HEK293T (cell line): ENCODE measurements at regions not wholly inside any gene's neighbourhood (a gene's known extent, or its start where the extent isn't known, plus 50 kb on each side); places are given as distances from the start of the nearest gene placed in this dataset.

Source experiments
- ARNT ChIP-seq: fragments of 450-650 bp; IDR thresholded peaks from 2 replicates; pipeline ENCODE4 v1.6.1; 2017; ENCODE audit warnings: mild to moderate bottlenecking
- FOXM1 ChIP-seq: fragments of 450-650 bp; IDR thresholded peaks from 2 replicates; pipeline ENCODE4 v1.6.1; 2017; ENCODE audit warnings: mild to moderate bottlenecking, borderline replicate concordance
- HDGF ChIP-seq: fragments of 450-650 bp; IDR thresholded peaks from 2 replicates; pipeline ENCODE4 v1.6.1; 2017; ENCODE audit warnings: antibody characterized with exemption, borderline replicate concordance
- PKNOX1 ChIP-seq: fragments of 450-650 bp; IDR thresholded peaks from 2 replicates; pipeline ENCODE4 v1.6.1; 2016
- SP1 ChIP-seq: fragments of 450-650 bp; IDR thresholded peaks from 2 replicates; pipeline ENCODE4 v1.6.1; 2017
- ZNF384 ChIP-seq: fragments of 450-650 bp; IDR thresholded peaks from 2 replicates; pipeline ENCODE4 v1.6.1; 2016

GRCh38 chr5:128778474-128778873 is 186.8 kb upstream of the SLC27A6 start:
- no peak for TF ChIP-seq HDGF
- TF ChIP-seq FOXM1: no peak
- no peak for TF ChIP-seq ARNT
- no peak for TF ChIP-seq SP1
- no peak for TF ChIP-seq PKNOX1
- no peak for TF ChIP-seq ZNF384
